Thyroid gland (tissue), 4 donors: ENCODE measurements at regions not wholly inside any gene's neighbourhood (a gene's known extent, or its start where the extent isn't known, plus 50 kb on each side); places are given as distances from the start of the nearest gene placed in this dataset.

Source experiments
- CTCF ChIP-seq, 6 experiments: fragments of 200-600 bp in 3 of 6; fragments of 450-650 bp in 3 of 6; sonication (generic) in 3 of 6; IDR thresholded peaks; one replicate each; pipeline ENCODE4 v1.5.1; 2016 to 2019; ENCODE audit warnings: antibody characterized with exemption in 6 of 6, mild to moderate bottlenecking in 2 of 6, inconsistent platforms in 1 of 6, moderate library complexity in 1 of 6
- POLR2A ChIP-seq, 2 donors: fragments of 450-650 bp; IDR thresholded peaks; one replicate each; pipeline ENCODE4 v1.6.1; 2017; ENCODE audit warnings: antibody characterized with exemption in 2 of 2, mild to moderate bottlenecking in 2 of 2, moderate library complexity in 1 of 2

DNA sequence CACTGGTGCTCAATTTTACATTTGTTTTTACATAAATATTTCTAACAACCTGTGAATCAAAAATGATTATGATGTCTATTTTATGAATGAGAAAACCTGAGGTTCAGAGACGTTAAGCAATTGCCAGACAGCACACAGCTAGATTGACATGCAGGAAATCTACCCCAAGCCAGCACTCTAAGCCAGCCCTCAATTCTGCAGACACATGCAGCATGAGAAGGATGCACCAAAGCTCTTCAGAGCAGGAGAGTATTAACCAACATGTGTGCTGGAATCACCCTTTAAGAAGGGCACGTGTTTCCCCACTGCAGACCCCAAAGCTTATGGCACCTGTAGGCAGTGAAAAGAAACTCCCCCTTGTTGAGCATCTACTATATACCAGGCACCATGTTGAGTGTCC lies 126.1 kb upstream of the ARHGEF3 start:
- TF ChIP-seq CTCF (IDR thresholded peaks at IDR 0.05) (no peak), POLR2A (IDR thresholded peaks at IDR 0.05) (no peak)
